SU-DHL-6 (cell line): ENCODE measurements at regions not wholly inside any gene's neighbourhood (a gene's known extent, or its start where the extent isn't known, plus 50 kb on each side); places are given as distances from the start of the nearest gene placed in this dataset.

ENCODE experiments used
- EZH2phosphoT487 ChIP-seq: fragments of 200-600 bp; sonication (generic), shearing (Covaris generic); conservative IDR thresholded peaks from 2 replicates; pipeline ENCODE4 v1.6.1; 2018; ENCODE audit warnings: mild to moderate bottlenecking, antibody characterized with exemption, low read length, moderate library complexity, mixed read lengths
- TF ChIP-seq, protein P1 (sequence below): fragments of 200-600 bp; sonication (generic); IDR thresholded peaks from one replicate; pipeline ENCODE4 v1.5.1; 2017; ENCODE audit warnings: antibody characterized with exemption, mild to moderate bottlenecking, low read length, moderate library complexity; ENCODE audit not compliant: insufficient read depth, poor library complexity, severe bottlenecking

DNA sequence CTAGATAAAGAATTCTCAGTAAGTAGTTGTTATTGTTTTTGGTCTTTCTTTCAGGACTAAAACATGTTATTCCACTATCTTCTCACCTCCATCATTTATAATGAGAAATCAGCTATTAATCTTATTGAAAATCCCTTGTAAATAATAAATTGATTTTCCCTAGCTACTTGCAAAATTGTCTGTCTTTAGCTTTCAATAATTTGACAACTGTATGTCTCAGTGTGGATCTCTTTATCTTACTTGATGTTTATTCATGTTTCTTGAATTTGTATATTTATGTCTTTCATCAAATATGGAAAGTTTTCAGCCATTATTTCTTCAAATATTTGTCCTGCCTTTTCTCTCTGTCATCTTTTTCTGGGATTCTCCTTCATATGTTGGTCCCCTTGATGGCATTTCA is 117.1 kb upstream of the ANTXRL start:
- TF ChIP-seq, protein P1, sequence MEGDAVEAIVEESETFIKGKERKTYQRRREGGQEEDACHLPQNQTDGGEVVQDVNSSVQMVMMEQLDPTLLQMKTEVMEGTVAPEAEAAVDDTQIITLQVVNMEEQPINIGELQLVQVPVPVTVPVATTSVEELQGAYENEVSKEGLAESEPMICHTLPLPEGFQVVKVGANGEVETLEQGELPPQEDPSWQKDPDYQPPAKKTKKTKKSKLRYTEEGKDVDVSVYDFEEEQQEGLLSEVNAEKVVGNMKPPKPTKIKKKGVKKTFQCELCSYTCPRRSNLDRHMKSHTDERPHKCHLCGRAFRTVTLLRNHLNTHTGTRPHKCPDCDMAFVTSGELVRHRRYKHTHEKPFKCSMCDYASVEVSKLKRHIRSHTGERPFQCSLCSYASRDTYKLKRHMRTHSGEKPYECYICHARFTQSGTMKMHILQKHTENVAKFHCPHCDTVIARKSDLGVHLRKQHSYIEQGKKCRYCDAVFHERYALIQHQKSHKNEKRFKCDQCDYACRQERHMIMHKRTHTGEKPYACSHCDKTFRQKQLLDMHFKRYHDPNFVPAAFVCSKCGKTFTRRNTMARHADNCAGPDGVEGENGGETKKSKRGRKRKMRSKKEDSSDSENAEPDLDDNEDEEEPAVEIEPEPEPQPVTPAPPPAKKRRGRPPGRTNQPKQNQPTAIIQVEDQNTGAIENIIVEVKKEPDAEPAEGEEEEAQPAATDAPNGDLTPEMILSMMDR = no peak
- no peak for TF ChIP-seq EZH2phosphoT487
